ENCODE measurements at regions not wholly inside any gene's neighbourhood (a gene's known extent, or its start where the extent isn't known, plus 50 kb on each side); places are given as distances from the start of the nearest gene placed in this dataset.

- no peak for TF ChIP-seq MAFK (IDR thresholded peaks at IDR 0.05; ENCODE audit: low read depth, low read length)
- no peak for TF ChIP-seq JUN (IDR thresholded peaks at IDR 0.05; ENCODE audit: low read depth, low read length)
- no peak for TF ChIP-seq GABPA (IDR thresholded peaks at IDR 0.05; ENCODE audit: borderline replicate concordance, insufficient read depth, low read length)
- TF ChIP-seq SRF (IDR thresholded peaks at IDR 0.05; ENCODE audit: low read depth, low read length) = no peak
- no peak for TF ChIP-seq CEBPB (IDR thresholded peaks at IDR 0.05; ENCODE audit: low read depth, low read length)
- no peak for TF ChIP-seq RAD21 (IDR thresholded peaks at IDR 0.05 in 1 of 2, conservative IDR thresholded peaks at IDR 0.05 in 1 of 2; ENCODE audit: low read depth in 2 of 2, low read length in 2 of 2)
- no peak for TF ChIP-seq TEAD4 (IDR thresholded peaks at IDR 0.05; ENCODE audit: low read depth, low read length)
- TF ChIP-seq POLR2A (IDR thresholded peaks at IDR 0.05; ENCODE audit: control extremely low read depth in 1 of 2, low read depth in 2 of 2, low read length in 2 of 2) = no peak
- no peak for TF ChIP-seq KDM5A (IDR thresholded peaks at IDR 0.05; ENCODE audit: low read length)
- no peak for TF ChIP-seq CHD7 (IDR thresholded peaks at IDR 0.05; ENCODE audit: insufficient replicate concordance, low read length)
Observed at GRCh38 chr17:13947499-13947898, 121.8 kb upstream of the COX10 start.

Measured in H1 (cell line).